Stimulated activated CD4-positive, alpha-beta T cell treated with anti-CD3 and anti-CD28 coated beads, Interleukin-4, amount 100 ng/mL, for 1 hour (primary cell): ENCODE measurements at regions not wholly inside any gene's neighbourhood (a gene's known extent, or its start where the extent isn't known, plus 50 kb on each side); places are given as distances from the start of the nearest gene placed in this dataset.

Experiments
- DNase-seq: peaks from one replicate; pipeline ENCODE4 v3.0.0-alpha.2; 2020

- no peak for DNase-seq
These were observed 99.1 kb upstream of the SEMA6D start for GRCh38 chr15:47618241-47618640.

DNA sequence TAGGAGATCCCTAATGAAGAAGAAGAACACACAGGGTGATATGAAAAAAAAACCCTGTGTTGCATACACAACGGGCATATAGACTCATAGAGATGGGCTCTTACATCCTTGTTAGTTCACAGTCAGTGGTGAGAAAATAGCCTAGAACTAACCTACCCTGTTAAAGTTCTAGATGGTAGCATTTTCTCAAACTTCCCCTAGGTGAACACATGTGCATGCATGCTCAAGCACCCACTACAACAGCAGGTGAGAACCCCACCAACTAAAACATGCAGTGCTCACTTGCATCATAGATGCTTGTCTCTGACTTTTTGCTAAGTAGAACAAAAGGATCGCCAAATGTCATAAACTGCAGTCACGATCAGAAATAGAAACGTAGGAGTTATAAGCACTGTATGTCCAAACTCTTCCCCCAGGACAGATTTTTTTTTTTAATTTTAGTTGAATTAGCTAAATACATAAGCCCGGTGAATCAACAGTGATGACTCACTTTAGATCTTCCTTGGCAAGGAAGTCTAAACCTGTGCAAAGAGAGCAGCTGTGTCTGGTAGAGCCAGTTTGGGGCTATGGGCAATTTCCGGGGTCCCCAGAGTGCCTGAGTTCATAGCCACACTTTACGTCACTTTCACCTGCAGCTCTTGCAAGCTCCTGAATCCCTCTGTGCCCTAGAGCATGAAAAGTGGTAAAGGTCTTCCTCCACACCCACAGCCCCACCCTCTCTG, 96.2 kb upstream of the SEMA6D start:
- DNase-seq, result no peak

DNA sequence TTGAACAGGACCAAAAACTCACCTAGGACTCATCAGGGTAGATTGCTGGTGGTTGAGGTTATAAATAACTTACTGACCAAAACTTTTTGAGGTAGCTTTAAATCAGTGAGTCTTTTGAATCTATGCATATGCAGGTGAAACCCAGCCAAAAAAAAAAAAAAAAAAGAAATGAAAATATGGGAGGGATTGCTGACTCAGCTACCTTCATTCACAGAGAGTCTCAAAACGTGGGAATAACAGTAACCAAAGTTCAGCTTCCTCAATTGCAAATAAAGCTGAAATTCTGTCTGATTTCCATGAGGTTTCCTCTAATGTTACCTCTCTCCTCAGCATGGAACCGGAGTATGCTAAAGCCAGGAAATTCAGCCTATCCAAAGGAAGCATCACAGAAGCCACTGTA, 95.2 kb upstream of the SEMA6D start:
- no peak for DNase-seq

GRCh38 chr15:47624503-47624902, 92.8 kb upstream of the SEMA6D start:
- DNase-seq, result no peak

- DNase-seq, result no peak
These were observed 78.3 kb upstream of the SEMA6D start for GRCh38 chr15:47639042-47639441.

DNA sequence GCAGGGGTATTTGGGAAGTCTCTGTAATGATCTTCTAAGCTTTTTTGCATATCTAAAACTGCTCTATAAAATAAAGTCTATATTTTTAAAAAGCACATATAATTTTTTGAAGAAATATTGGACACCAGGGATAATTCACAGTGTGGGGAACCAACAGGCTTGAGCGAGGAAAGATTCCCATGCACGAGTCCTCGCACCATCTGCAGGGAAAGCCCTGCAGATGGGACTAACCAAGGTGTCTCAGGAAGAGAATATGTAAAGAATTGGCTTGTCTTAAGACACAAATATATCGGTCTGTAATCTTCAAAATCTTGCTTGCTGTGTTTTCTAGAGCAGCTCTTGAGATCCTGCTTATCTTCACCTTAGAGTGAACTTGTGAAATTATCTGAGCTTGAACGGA, 77.2 kb upstream of the SEMA6D start:
- DNase-seq, result no peak

GRCh38 chr15:47640901-47641300, 76.4 kb upstream of the SEMA6D start:
- DNase-seq, result no peak

DNA sequence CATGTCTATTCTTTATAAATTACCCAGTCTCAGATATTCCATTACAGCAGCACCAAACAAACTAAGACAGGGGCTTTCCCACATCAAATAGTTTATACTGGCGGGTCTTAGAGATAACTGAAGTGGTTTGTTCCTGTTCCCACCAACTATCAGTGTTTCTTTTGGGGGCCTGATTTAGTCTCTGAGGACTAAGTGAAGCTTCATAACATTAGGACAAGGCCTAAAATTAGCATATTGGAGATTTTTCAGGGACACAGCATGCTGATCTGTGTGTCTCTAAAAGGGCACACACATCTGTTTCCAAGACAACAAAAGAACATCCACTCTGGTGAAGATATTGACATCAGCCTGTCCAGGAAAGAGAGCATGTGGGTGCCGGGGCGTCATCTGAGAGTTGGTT, 72.6 kb upstream of the SEMA6D start:
- DNase-seq, result no peak

DNA sequence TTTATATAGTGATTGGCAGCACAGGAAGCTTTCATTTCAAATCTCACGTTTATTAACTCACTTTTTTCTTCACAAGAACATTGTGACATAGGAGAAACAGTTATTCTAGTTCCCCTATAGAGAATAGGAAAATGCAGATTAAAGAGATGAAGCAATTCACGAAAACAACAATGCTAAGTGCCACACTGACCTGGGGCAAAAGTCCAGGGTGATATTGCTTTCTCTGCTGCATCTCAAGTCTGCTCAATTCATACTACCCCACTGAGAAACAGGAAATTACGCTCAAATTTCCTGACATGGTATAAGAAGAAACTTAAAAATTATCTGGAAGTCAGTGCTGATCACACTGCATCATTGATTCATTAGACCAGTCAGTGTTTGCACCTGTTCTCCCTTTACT, 66.7 kb upstream of the SEMA6D start:
- DNase-seq, result no peak

DNA sequence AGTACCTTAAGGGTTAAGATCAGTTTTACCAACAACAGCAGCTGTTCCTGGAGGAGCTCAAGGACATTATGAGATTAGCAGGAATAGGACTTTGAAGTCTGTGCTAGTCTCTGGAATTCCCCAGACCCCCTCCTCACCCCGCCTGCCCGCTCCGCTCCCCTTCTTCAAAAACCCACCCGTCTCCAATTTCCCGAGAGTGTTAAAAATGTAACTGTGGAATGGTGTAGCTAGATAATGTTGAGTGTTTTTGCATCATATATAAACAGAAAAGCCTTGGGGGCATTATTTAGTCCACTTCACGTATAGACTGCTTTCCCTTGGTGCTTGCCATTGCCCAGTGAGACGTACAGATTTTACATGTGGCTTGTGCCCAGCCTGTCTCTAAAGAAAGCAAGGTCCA, 65.0 kb upstream of the SEMA6D start:
- no peak for DNase-seq

DNA sequence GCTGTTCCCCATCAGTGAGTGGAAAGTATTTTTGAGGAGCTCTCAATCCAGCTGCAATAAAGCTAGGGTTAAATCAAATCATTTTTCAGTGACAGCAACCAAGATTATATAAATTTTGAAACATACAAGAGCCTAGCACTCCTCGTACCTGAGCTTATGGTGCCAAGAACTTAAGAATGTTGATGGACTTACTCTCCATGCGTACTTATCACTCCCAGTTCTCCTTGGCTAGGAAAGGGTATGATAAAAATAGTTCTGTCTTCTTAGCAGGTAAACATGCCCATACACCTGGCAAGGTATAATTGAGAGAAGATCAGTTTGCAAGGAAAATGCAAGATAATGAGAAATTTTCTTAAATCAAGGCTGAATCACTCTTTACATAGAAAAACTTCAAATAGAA, 64.5 kb upstream of the SEMA6D start:
- no peak for DNase-seq

DNA sequence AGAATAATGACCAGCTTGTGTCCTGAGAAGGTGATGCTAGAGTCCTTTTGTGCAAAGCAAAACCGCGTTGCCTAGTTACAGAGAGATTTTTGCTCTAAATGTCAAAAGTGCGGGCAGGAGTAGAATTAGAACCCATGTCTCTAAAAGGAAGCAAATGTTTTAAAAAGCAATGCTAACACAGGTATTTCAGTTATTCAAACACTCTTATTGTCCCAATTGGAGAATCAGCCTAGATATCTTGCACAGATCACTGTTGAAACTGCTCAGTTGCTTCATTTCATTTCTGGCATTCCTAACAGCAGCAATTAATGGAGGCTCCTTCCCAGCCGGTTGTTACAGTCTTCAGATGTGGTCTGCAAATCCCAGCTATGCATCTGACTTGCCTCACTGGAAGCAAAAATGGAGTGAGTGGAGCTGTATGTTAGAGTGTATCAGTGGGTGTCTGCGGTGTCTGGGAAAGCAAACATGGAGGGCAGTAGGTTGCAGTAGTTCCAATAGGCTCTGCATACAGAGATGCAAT, 55.6 kb upstream of the SEMA6D start:
- no peak for DNase-seq

GRCh38 chr15:47663101-47663500, 54.2 kb upstream of the SEMA6D start:
- DNase-seq, result no peak
